GM12875 (cell line): ENCODE measurements at regions not wholly inside any gene's neighbourhood (a gene's known extent, or its start where the extent isn't known, plus 50 kb on each side); places are given as distances from the start of the nearest gene placed in this dataset.

Experiments used
- H3K4me3 ChIP-seq: one replicate; pipeline ENCODE4 v1.5.1; 2011; ENCODE audit warnings: low read depth, low read length, control low read depth
- CTCF ChIP-seq: IDR thresholded peaks from 2 replicates; pipeline ENCODE4 v1.5.1; 2011; ENCODE audit warnings: low read depth, mild to moderate bottlenecking, control low read depth, inconsistent platforms, low read length, moderate library complexity, borderline replicate concordance; ENCODE audit not compliant: insufficient read depth

- H3K4me3 ChIP-seq: no peak overlapping the region
- TF ChIP-seq CTCF: no peak
Observed at GRCh38 chr6:139828751-139829519, 454.5 kb upstream of the CITED2 start.

- no peak for TF ChIP-seq CTCF
- no peak overlapping the region for H3K4me3 ChIP-seq
Observed at GRCh38 chr6:139825935-139826374, 451.5 kb upstream of the CITED2 start.

GRCh38 chr6:139824864-139825263 lies 450.4 kb upstream of the CITED2 start:
- TF ChIP-seq CTCF: no peak
- H3K4me3 ChIP-seq: no peak overlapping the region

- no peak overlapping the region for H3K4me3 ChIP-seq
- no peak for TF ChIP-seq CTCF
Observed at GRCh38 chr6:139823808-139824126, 449.3 kb upstream of the CITED2 start.

GRCh38 chr6:139823099-139823807 lies 448.8 kb upstream of the CITED2 start:
- TF ChIP-seq CTCF: no peak
- no peak overlapping the region for H3K4me3 ChIP-seq

- TF ChIP-seq CTCF: no peak
- H3K4me3 ChIP-seq: no peak overlapping the region
Observed at GRCh38 chr6:139821676-139822223, 447.3 kb upstream of the CITED2 start.
